K562 (cell line): ENCODE measurements at regions not wholly inside any gene's neighbourhood (a gene's known extent, or its start where the extent isn't known, plus 50 kb on each side); places are given as distances from the start of the nearest gene placed in this dataset.

Source experiments
- HOMEZ ChIP-seq: fragments of 250-450 bp; sonication (Bioruptor Pico); IDR thresholded peaks from 2 replicates; pipeline ENCODE4 v1.4.0; 2020; ENCODE audit warnings: mild to moderate bottlenecking, moderate library complexity
- MYC ChIP-seq, 2 experiments: fragments of 250-450 bp in 1 of 2; sonication (Bioruptor Pico) in 1 of 2; IDR thresholded peaks; 2 replicates each; pipeline versions ENCODE4 v1.5.1 to v1.6.1; 2012 to 2021; ENCODE audit warnings: low read depth in 2 of 2, borderline replicate concordance in 1 of 2, improper control_type of control experiment in 1 of 2, low read length in 1 of 2, mild to moderate bottlenecking in 1 of 2, moderate library complexity in 1 of 2
- NEUROD1 ChIP-seq: fragments of 150-350 bp; IDR thresholded peaks from 2 replicates; pipeline ENCODE4 v1.6.1; 2014; ENCODE audit warnings: borderline replicate concordance, low read length, low read depth; ENCODE audit not compliant: partially characterized antibody
- XRCC5 ChIP-seq: fragments of 200-400 bp; formaldehyde crosslinking; IDR thresholded peaks from 2 replicates; pipeline ENCODE4 v1.6.1; 2017; ENCODE audit warnings: low read depth, mild to moderate bottlenecking, low read length
- ZBTB11 ChIP-seq, 3 experiments: fragments of 200-800 bp in 1 of 3; fragments of 250-450 bp in 1 of 3; fragments of 450-650 bp in 1 of 3; sonication (Bioruptor Pico) in 1 of 3; sonication (Bioruptor generic) in 1 of 3; formaldehyde crosslinking in 1 of 3; IDR thresholded peaks; 2 replicates each; pipeline versions ENCODE4 v1.6.1 to v1.8.0; 2016 to 2022; ENCODE audit warnings: mild to moderate bottlenecking in 2 of 3, missing genetic modification characterization in 2 of 3, missing compliant biosample characterization in 1 of 3, moderate library complexity in 1 of 3
- ZBTB2 ChIP-seq: fragments of 450-650 bp; IDR thresholded peaks from 2 replicates; pipeline ENCODE4 v1.6.1; 2016; ENCODE audit warnings: antibody characterized with exemption
- ZBTB7A ChIP-seq: IDR thresholded peaks from 2 replicates; pipeline ENCODE4 v1.6.1; 2011; ENCODE audit warnings: low read depth, mild to moderate bottlenecking, low read length, moderate library complexity, borderline replicate concordance; ENCODE audit not compliant: control insufficient read depth
- ZNF57 ChIP-seq: fragments of 450-650 bp; formaldehyde crosslinking; IDR thresholded peaks from 2 replicates; pipeline ENCODE4 v1.4.0; 2020; ENCODE audit warnings: mild to moderate bottlenecking, moderate library complexity

GRCh38 chr2:9103663-9104277, 100.3 kb upstream of the MBOAT2 start (continued):
- TF ChIP-seq NEUROD1 (no peak), ZBTB2 (no peak), XRCC5 (no peak), ZBTB7A (no peak), MYC (IDR thresholded peaks at IDR 0.05; ENCODE audit: low read depth, low read length) (no peak), MYC (CRISPR knock-in tag; IDR thresholded peaks at IDR 0.05; ENCODE audit: borderline replicate concordance, low read depth) (no peak), ZNF57 (no peak), ZBTB11 (CRISPR knock-in tag; IDR thresholded peaks at IDR 0.05) (no peak), HOMEZ (CRISPR knock-in tag) (no peak)
